ENCODE measurements at regions not wholly inside any gene's neighbourhood (a gene's known extent, or its start where the extent isn't known, plus 50 kb on each side); places are given as distances from the start of the nearest gene placed in this dataset.

- H3K9ac ChIP-seq (ENCODE audit: low read depth, low read length): no peak overlapping the region
- in situ Hi-C loops (cut with MboI; ENCODE audit: low sequenced_read_pairs) (no loop called here), intact Hi-C loops (cut with micrococcal nuclease) (no loop called here), dilution Hi-C loops (cut with HindIII; ENCODE audit: low sequenced_read_pairs, unreplicated experiment) (no loop called here)
- no peak overlapping the region for H3K4me2 ChIP-seq (ENCODE audit: low read depth, low read length)
- ChIA-PET POLR2A (ENCODE audit: unreplicated experiment) (no interaction called here), CTCF (no interaction called here)
- no peak overlapping the region for H3K23ac ChIP-seq (ENCODE audit: low read depth, low read length)
- H3K4me3 ChIP-seq (ENCODE audit: insufficient read depth, low read depth, low read length): no peak overlapping the region
- no peak overlapping the region for H3K56ac ChIP-seq (ENCODE audit: extremely low read depth, insufficient read depth, low read length)
- BruUV-seq (replicated peaks): no TSS peak
- H2AFZ ChIP-seq (replicated peaks; ENCODE audit: low read length, poor library complexity): no peak overlapping the region
- no peak overlapping the region for H2AK9ac ChIP-seq (replicated peaks; ENCODE audit: low read depth, low read length, poor library complexity)
- no peaks in the 10 kb centered on the region for H4K20me1 ChIP-seq (ENCODE audit: insufficient read depth, low read length)
- H2BK20ac ChIP-seq (ENCODE audit: low read depth, low read length): no peak overlapping the region
- H3K18ac ChIP-seq (ENCODE audit: low read depth, low read length): no peak overlapping the region
- peaks cover 10% of the 10 kb centered on the region for H3K9me3 ChIP-seq (ENCODE audit: control insufficient read depth, insufficient read depth, low read length)
- H3K4me1 ChIP-seq (ENCODE audit: control insufficient read depth, insufficient read depth, low read length): no peaks in the 10 kb centered on the region
- no peaks in the 10 kb centered on the region for H3K9me1 ChIP-seq (ENCODE audit: insufficient read depth, low read length)
- no peak overlapping the region for H4K8ac ChIP-seq (ENCODE audit: low read depth in 2 of 2, low read length in 2 of 2)
- DNase-seq (no peak), ATAC-seq (ENCODE audit: low read depth) (no peak)
- no peaks in the 10 kb centered on the region for H3K79me1 ChIP-seq (ENCODE audit: low read depth in 1 of 2, low read length in 2 of 2)
- no peaks in the 10 kb centered on the region for H3K27me3 ChIP-seq (ENCODE audit: control insufficient read depth, insufficient read depth, low read length)
- no peak overlapping the region for H3K14ac ChIP-seq (replicated peaks; ENCODE audit: low read depth, low read length)
- no peak overlapping the region for H2BK5ac ChIP-seq (ENCODE audit: low read depth, low read length, poor library complexity, severe bottlenecking)
- TF ChIP-seq RCOR1 (IDR thresholded peaks at IDR 0.05; ENCODE audit: insufficient replicate concordance, low read length) (no peak), CTCF (conservative IDR thresholded peaks at IDR 0.05; ENCODE audit: low read depth, low read length) (no peak), POLR2A (IDR thresholded peaks at IDR 0.05; ENCODE audit: low read depth, low read length) (no peak), RAD21 (IDR thresholded peaks at IDR 0.05; ENCODE audit: low read length) (no peak), MAFK (IDR thresholded peaks at IDR 0.05; ENCODE audit: low read depth, low read length) (no peak), MAZ (IDR thresholded peaks at IDR 0.05; ENCODE audit: borderline replicate concordance, low read depth, low read length) (no peak), CHD1 (IDR thresholded peaks at IDR 0.05; ENCODE audit: low read depth, low read length) (no peak), MXI1 (IDR thresholded peaks at IDR 0.05; ENCODE audit: borderline replicate concordance, low read depth, low read length) (no peak), USF2 (IDR thresholded peaks at IDR 0.05; ENCODE audit: low read depth, low read length) (no peak), CEBPB (IDR thresholded peaks at IDR 0.05; ENCODE audit: low read depth, low read length) (no peak), BHLHE40 (IDR thresholded peaks at IDR 0.05; ENCODE audit: low read depth, low read length) (no peak), SMC3 (IDR thresholded peaks at IDR 0.05; ENCODE audit: low read depth, low read length) (no peak), ELK1 (IDR thresholded peaks at IDR 0.05; ENCODE audit: borderline replicate concordance, low read depth, low read length) (no peak), RFX5 (IDR thresholded peaks at IDR 0.05; ENCODE audit: low read depth, low read length) (no peak), NFE2L2 (IDR thresholded peaks at IDR 0.05; ENCODE audit: low read depth, low read length) (no peak), FOS (IDR thresholded peaks at IDR 0.05; ENCODE audit: low read depth, low read length) (no peak)
- no peak overlapping the region for H2AK5ac ChIP-seq (ENCODE audit: low read depth, low read length)
- H3K27ac ChIP-seq (ENCODE audit: insufficient read depth, low read length): no peak overlapping the region
- H3K36me3 ChIP-seq (ENCODE audit: control insufficient read depth, insufficient read depth, low read length): no peaks in the 10 kb centered on the region
- no peak overlapping the region for H4K91ac ChIP-seq (ENCODE audit: insufficient read depth, low read depth, low read length)
- H2BK120ac ChIP-seq (ENCODE audit: low read depth, low read length): no peak overlapping the region
- no peak overlapping the region for H4K5ac ChIP-seq (ENCODE audit: low read depth, low read length)
- H2BK15ac ChIP-seq (ENCODE audit: low read depth, low read length): no peak overlapping the region
- H3K4ac ChIP-seq (ENCODE audit: low read depth, low read length): no peak overlapping the region
Observed at GRCh38 chr5:63573380-63573779, 388.9 kb downstream of the HTR1A start.

All from IMR-90 (cell line).